Liver (tissue), 8 donors: ENCODE measurements at regions not wholly inside any gene's neighbourhood (a gene's known extent, or its start where the extent isn't known, plus 50 kb on each side); places are given as distances from the start of the nearest gene placed in this dataset.

ENCODE experiments used
- DNase-seq: peaks from one replicate; pipeline ENCODE4 v3.0.0-alpha.2; 2017; ENCODE audit warnings: low spot score
- H3K27ac ChIP-seq, 2 donors: one replicate each; pipeline ENCODE4 v1.7.0; 2013; ENCODE audit warnings: inconsistent platforms in 2 of 2, low read length in 2 of 2, control low read depth in 1 of 2, low read depth in 1 of 2, mild to moderate bottlenecking in 1 of 2
- H3K27me3 ChIP-seq, 4 donors: one replicate each; pipeline versions ENCODE4 v1.6.1 to v1.7.0; 2013; ENCODE audit warnings: low read length in 3 of 4, inconsistent platforms in 1 of 4, mild to moderate bottlenecking in 1 of 4, moderate library complexity in 1 of 4; ENCODE audit not compliant: control insufficient read depth in 4 of 4, insufficient read depth in 4 of 4
- H3K36me3 ChIP-seq, 4 donors: one replicate each; pipeline versions ENCODE4 v1.6.1 to v1.7.0; 2013; ENCODE audit warnings: low read length in 3 of 4, mild to moderate bottlenecking in 3 of 4, low read depth in 1 of 4, moderate library complexity in 1 of 4; ENCODE audit not compliant: control insufficient read depth in 4 of 4, insufficient read depth in 3 of 4
- H3K4me1 ChIP-seq, 4 donors: one replicate each; pipeline versions ENCODE4 v1.6.1 to v1.7.0; 2013; ENCODE audit warnings: low read length in 3 of 4, mild to moderate bottlenecking in 3 of 4, moderate library complexity in 1 of 4; ENCODE audit not compliant: control insufficient read depth in 4 of 4, insufficient read depth in 4 of 4
- H3K4me3 ChIP-seq, 3 donors: one replicate each; pipeline versions ENCODE4 v1.6.1 to v1.7.0; 2013; ENCODE audit warnings: low read length in 3 of 3, control low read depth in 1 of 3, low read depth in 1 of 3, mild to moderate bottlenecking in 1 of 3
- H3K9ac ChIP-seq, 2 donors: one replicate each; pipeline ENCODE4 v1.7.0; 2013; ENCODE audit warnings: low read length in 2 of 2, mild to moderate bottlenecking in 2 of 2, moderate library complexity in 2 of 2, control low read depth in 1 of 2, low read depth in 1 of 2
- H3K9me3 ChIP-seq, 4 donors: one replicate each; pipeline versions ENCODE4 v1.6.1 to v1.7.0; 2013; ENCODE audit warnings: low read length in 3 of 4; ENCODE audit not compliant: control insufficient read depth in 4 of 4
- ATF3 ChIP-seq: IDR thresholded peaks from 2 replicates; pipeline ENCODE4 v1.6.1; 2016; ENCODE audit warnings: antibody characterized with exemption
- CTCF ChIP-seq: fragments of 150-350 bp; IDR thresholded peaks from 2 replicates; pipeline ENCODE4 v1.5.1; 2017; ENCODE audit warnings: improper control_type of control experiment, low read depth, low read length; ENCODE audit not compliant: missing input control
- EGR1 ChIP-seq, 2 donors: IDR thresholded peaks; 2 replicates each; pipeline ENCODE4 v1.6.1; 2016 to 2018; ENCODE audit warnings: antibody characterized with exemption in 2 of 2, low read depth in 2 of 2
- FOXA1 ChIP-seq: IDR thresholded peaks from 2 replicates; pipeline ENCODE4 v1.6.1; 2016; ENCODE audit warnings: antibody characterized with exemption
- FOXA2 ChIP-seq: IDR thresholded peaks from 2 replicates; pipeline ENCODE4 v1.6.1; 2016; ENCODE audit warnings: antibody characterized with exemption
- GABPA ChIP-seq, 2 donors: IDR thresholded peaks in 1 of 2; conservative IDR thresholded peaks in 1 of 2; 2 replicates each; pipeline ENCODE4 v1.6.1; 2016; ENCODE audit warnings: antibody characterized with exemption in 2 of 2, mild to moderate bottlenecking in 1 of 2, moderate library complexity in 1 of 2
- HNF4A ChIP-seq, 2 donors: conservative IDR thresholded peaks; 2 replicates each; pipeline ENCODE4 v1.6.1; 2016; ENCODE audit warnings: antibody characterized with exemption in 2 of 2, mild to moderate bottlenecking in 2 of 2
- HNF4G ChIP-seq: IDR thresholded peaks from 2 replicates; pipeline ENCODE4 v1.6.1; 2016; ENCODE audit warnings: antibody characterized with exemption
- JUND ChIP-seq, 2 donors: IDR thresholded peaks; 2 replicates each; pipeline ENCODE4 v1.6.1; 2016; ENCODE audit warnings: antibody characterized with exemption in 2 of 2
- MAX ChIP-seq: IDR thresholded peaks from 2 replicates; pipeline ENCODE4 v1.6.1; 2016; ENCODE audit warnings: antibody characterized with exemption
- REST ChIP-seq: IDR thresholded peaks from 2 replicates; pipeline ENCODE4 v1.6.1; 2016; ENCODE audit warnings: antibody characterized with exemption, mild to moderate bottlenecking
- RXRA ChIP-seq, 2 donors: IDR thresholded peaks; 2 replicates each; pipeline ENCODE4 v1.6.1; 2017 to 2018; ENCODE audit warnings: antibody characterized with exemption in 2 of 2, mild to moderate bottlenecking in 1 of 2
- SP1 ChIP-seq: IDR thresholded peaks from 2 replicates; pipeline ENCODE4 v1.6.1; 2018; ENCODE audit warnings: antibody characterized with exemption, mild to moderate bottlenecking
- TAF1 ChIP-seq: conservative IDR thresholded peaks from 2 replicates; pipeline ENCODE4 v1.6.1; 2016; ENCODE audit warnings: antibody characterized with exemption, mild to moderate bottlenecking
- YY1 ChIP-seq: IDR thresholded peaks from 2 replicates; pipeline ENCODE4 v1.6.1; 2016; ENCODE audit warnings: antibody characterized with exemption, mild to moderate bottlenecking
- ZBTB33 ChIP-seq: IDR thresholded peaks from 2 replicates; pipeline ENCODE4 v1.6.1; 2016; ENCODE audit warnings: antibody characterized with exemption
- WGBS: extraction: QIAGEN DNeasy Blood & Tissue Kit; methylation state at CpG from one replicate; pipeline ENCODE4 v1.1.7; 2013; 5-methylcytosine and 5-hydroxymethylcytosine counted together
- donor health status: healthy.
- donor health status: healthy.
- donor health status: healthy.
- donor health status: healthy.
- donor health status: healthy.

- WGBS = 92% methylated on average over 9 of the region's 9 CpGs
These were observed 119.1 kb downstream of the DNAAF6 start for GRCh38 chrX:107325467-107325866.

More at GRCh38 chrX:107325467-107325866, 119.1 kb downstream of the DNAAF6 start:
- Histone ChIP-seq H3K27me3 (peaks cover 0 to 2% (median 0%) of the 10 kb centered on the region in 4 donors), H3K9ac (no peak overlapping the region), H3K36me3 (no peaks in the 10 kb centered on the region), H3K4me3 (no peak overlapping the region), H3K9me3 (no peaks in the 10 kb centered on the region), H3K4me1 (no peaks in the 10 kb centered on the region), H3K27ac (no peak overlapping the region)
- DNase-seq = no peak
- TF ChIP-seq EGR1 (IDR thresholded peaks at IDR 0.05; ENCODE audit: low read depth in 2 of 2) (no peak), HNF4A (conservative IDR thresholded peaks at IDR 0.05) (no peak), TAF1 (no peak), SP1 (no peak), FOXA2 (no peak), GABPA (IDR thresholded peaks at IDR 0.05 in 1 of 2, conservative IDR thresholded peaks at IDR 0.05 in 1 of 2) (no peak), YY1 (no peak), FOXA1 (no peak), JUND (IDR thresholded peaks at IDR 0.05) (no peak), CTCF (no peak), REST (no peak), ATF3 (no peak), ZBTB33 (no peak), HNF4G (no peak), MAX (no peak), RXRA (IDR thresholded peaks at IDR 0.05) (no peak)
